ENCODE measurements at regions not wholly inside any gene's neighbourhood (a gene's known extent, or its start where the extent isn't known, plus 50 kb on each side); places are given as distances from the start of the nearest gene placed in this dataset.

GRCh38 chr15:25179673-25180511 is 225.1 kb downstream of the SNRPN start:
- TF ChIP-seq, protein P1, sequence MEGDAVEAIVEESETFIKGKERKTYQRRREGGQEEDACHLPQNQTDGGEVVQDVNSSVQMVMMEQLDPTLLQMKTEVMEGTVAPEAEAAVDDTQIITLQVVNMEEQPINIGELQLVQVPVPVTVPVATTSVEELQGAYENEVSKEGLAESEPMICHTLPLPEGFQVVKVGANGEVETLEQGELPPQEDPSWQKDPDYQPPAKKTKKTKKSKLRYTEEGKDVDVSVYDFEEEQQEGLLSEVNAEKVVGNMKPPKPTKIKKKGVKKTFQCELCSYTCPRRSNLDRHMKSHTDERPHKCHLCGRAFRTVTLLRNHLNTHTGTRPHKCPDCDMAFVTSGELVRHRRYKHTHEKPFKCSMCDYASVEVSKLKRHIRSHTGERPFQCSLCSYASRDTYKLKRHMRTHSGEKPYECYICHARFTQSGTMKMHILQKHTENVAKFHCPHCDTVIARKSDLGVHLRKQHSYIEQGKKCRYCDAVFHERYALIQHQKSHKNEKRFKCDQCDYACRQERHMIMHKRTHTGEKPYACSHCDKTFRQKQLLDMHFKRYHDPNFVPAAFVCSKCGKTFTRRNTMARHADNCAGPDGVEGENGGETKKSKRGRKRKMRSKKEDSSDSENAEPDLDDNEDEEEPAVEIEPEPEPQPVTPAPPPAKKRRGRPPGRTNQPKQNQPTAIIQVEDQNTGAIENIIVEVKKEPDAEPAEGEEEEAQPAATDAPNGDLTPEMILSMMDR (IDR thresholded peaks at IDR 0.05; ENCODE audit: low read depth, low read length): no peak
- no peak for DNase-seq (ENCODE audit: extremely low read depth, low read depth)

DNA sequence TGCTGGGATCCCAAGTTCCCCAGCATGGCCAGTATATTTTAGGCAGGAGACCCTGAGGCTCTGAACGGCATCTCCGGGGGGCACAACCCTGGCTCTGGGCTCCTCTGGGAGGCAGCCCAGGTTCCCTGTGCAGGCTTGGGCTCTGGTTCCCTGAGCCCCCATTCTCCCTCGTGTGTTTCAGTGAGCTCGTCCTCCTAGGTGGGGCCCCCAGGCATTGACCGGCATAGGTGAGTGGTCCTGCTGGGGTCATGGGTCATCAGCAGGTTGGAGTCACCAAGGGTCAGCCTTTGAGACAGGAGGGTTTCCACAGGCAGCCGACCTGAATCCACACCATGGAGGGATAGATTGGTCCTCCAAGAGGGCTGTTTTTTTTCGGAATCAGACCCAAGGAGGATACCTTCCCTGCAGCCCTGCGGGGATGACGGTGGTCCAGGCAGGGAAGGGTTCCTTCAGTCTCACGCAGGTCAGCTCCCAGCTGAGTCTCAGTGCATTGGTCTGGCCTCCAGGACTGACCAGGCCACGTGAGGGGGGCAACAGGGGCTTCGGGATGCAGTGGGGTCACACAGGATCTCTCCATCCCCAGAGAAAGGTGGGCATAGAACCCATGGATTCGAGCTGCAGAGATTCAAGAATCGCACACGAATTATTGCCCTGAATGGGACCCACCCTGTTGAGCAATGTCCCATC is 226.0 kb downstream of the SNRPN start:
- TF ChIP-seq, protein P1 (IDR thresholded peaks at IDR 0.05; ENCODE audit: low read depth, low read length): no peak
- DNase-seq (ENCODE audit: extremely low read depth, low read depth): no peak

- TF ChIP-seq, protein P1 (IDR thresholded peaks at IDR 0.05; ENCODE audit: low read depth, low read length): no peak
- DNase-seq (ENCODE audit: extremely low read depth, low read depth): no peak
Measured at GRCh38 chr15:25181293-25182097, 226.7 kb downstream of the SNRPN start.

- DNase-seq (ENCODE audit: extremely low read depth, low read depth): no peak
- TF ChIP-seq, protein P1 (IDR thresholded peaks at IDR 0.05; ENCODE audit: low read depth, low read length): no peak
Measured at GRCh38 chr15:25182098-25182478, 227.3 kb downstream of the SNRPN start.

- no peak for DNase-seq (ENCODE audit: extremely low read depth, low read depth)
- TF ChIP-seq, protein P1 (IDR thresholded peaks at IDR 0.05; ENCODE audit: low read depth, low read length): no peak
Measured at GRCh38 chr15:25182736-25183445, 228.1 kb downstream of the SNRPN start.

DNA sequence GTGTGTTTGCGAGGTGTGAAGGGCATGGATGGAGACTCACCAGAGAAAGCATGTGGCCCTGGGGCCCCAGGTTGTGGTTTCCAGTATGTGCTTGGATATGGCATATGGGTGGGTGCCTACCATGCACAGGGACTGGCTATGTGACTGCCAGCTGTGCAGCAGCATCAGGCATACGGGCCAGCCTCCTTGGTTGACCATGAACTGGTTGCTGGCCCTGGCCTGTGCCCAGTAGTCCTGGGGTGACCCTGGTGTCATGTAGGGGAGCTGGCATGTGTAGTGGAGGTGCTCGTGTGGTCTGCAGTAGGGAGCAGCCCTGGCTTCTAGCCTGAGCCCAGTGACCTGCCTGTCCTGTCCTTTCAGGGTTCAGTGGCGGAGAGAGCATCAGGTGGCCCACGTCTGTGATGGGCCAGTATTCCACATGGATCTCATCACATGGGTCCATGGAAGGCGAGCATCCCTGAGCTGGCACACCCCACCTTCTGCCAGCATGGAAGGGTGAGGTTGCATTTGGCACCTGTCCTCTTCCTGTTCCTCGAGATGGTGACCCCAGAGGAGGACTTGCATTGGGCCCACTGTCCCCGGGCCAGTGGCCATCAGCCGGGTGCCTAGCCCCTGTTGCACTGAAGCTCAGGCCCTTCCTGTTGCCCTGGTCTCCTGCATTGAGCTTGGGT is 228.9 kb downstream of the SNRPN start:
- TF ChIP-seq, protein P1 (IDR thresholded peaks at IDR 0.05; ENCODE audit: low read depth, low read length): no peak
- no peak for DNase-seq (ENCODE audit: extremely low read depth, low read depth)
